Esophagus squamous epithelium (tissue), 5 donors: ENCODE measurements at regions not wholly inside any gene's neighbourhood (a gene's known extent, or its start where the extent isn't known, plus 50 kb on each side); places are given as distances from the start of the nearest gene placed in this dataset.

Experiments used
- DNase-seq: peaks from one replicate; lab custom pipeline; 2025; lab: John Stamatoyannopoulos, UW
- H3K27ac ChIP-seq, 4 donors: fragments of 200-600 bp; sonication (generic); one replicate each; pipeline ENCODE4 v1.5.1; 2016 to 2019; ENCODE audit warnings: mild to moderate bottlenecking in 1 of 4
- H3K27me3 ChIP-seq, 4 donors: fragments of 200-600 bp; sonication (generic); 1 replicate in 3 of 4; 2 replicates in 1 of 4; pipeline versions ENCODE4 v1.5.1 to v1.6.0; 2017 to 2021; ENCODE audit warnings: antibody characterized with exemption in 1 of 4
- H3K36me3 ChIP-seq, 3 donors: fragments of 200-600 bp; sonication (generic); one replicate each; pipeline ENCODE4 v1.5.1; 2016 to 2019
- H3K4me1 ChIP-seq, 3 donors: fragments of 200-600 bp; sonication (generic); one replicate each; pipeline ENCODE4 v1.5.1; 2017 to 2019
- H3K4me3 ChIP-seq, 4 donors: fragments of 200-600 bp; sonication (generic); 1 replicate in 3 of 4; 2 replicates in 1 of 4; pipeline ENCODE4 v1.5.1; 2016 to 2019; ENCODE audit warnings: mild to moderate bottlenecking in 2 of 4, moderate library complexity in 1 of 4
- H3K9me3 ChIP-seq, 3 donors: fragments of 200-600 bp; sonication (generic); one replicate each; pipeline ENCODE4 v1.5.1; 2016 to 2019
- CTCF ChIP-seq, 6 experiments: fragments of 450-650 bp in 4 of 6; fragments of 200-600 bp in 2 of 6; sonication (generic) in 2 of 6; IDR thresholded peaks; one replicate each; pipeline ENCODE4 v1.5.1; 2016 to 2019; ENCODE audit warnings: antibody characterized with exemption in 6 of 6, mild to moderate bottlenecking in 4 of 6, moderate library complexity in 4 of 6
- POLR2A ChIP-seq, 4 donors: fragments of 450-650 bp; IDR thresholded peaks; one replicate each; pipeline ENCODE4 v1.6.1; 2017; ENCODE audit warnings: antibody characterized with exemption in 4 of 4, mild to moderate bottlenecking in 4 of 4, moderate library complexity in 3 of 4
- WGBS, 2 donors: methylation state at CpG; one replicate each; pipeline ENCODE4 v1.1.5; 2018; 5-methylcytosine and 5-hydroxymethylcytosine counted together
- intact Hi-C: fragments of 100-400 bp; cut with DNase I; formaldehyde crosslinking; loops from one replicate; pipeline ENCODE4 v1.15.0; 2022
- donor health status: DM: yes; HTN: yes; CAD: no.

GRCh38 chr12:16939871-16940306 is 333.9 kb upstream of the LMO3 start:
- 25 to 40% methylated on average over 5 of the region's 6 CpGs for WGBS, 2 donors
- Histone ChIP-seq H3K4me1 (no peaks in the 10 kb centered on the region), H3K27me3 (no peaks in the 10 kb centered on the region), H3K4me3 (no peak overlapping the region), H3K9me3 (peaks cover 0 to 16% (median 8%) of the 10 kb centered on the region in 3 donors), H3K36me3 (no peaks in the 10 kb centered on the region), H3K27ac (no peak overlapping the region)
- intact Hi-C loops = no loop called here
- TF ChIP-seq CTCF (IDR thresholded peaks at IDR 0.05) (peak in 5 of 6 experiments; percentile 17 to 84 (median 65)), POLR2A (IDR thresholded peaks at IDR 0.05) (no peak)
- DNase-seq = no peak

- Histone ChIP-seq H3K36me3 (no peaks in the 10 kb centered on the region), H3K4me3 (no peak overlapping the region), H3K4me1 (no peaks in the 10 kb centered on the region), H3K27ac (no peak overlapping the region), H3K27me3 (no peaks in the 10 kb centered on the region), H3K9me3 (peaks cover 0 to 14% (median 13%) of the 10 kb centered on the region in 3 donors)
- intact Hi-C loops = no loop called here
- no peak for TF ChIP-seq CTCF (IDR thresholded peaks at IDR 0.05)
- DNase-seq = no peak
- 51 to 65% methylated on average over 2 of the region's 2 CpGs for WGBS, 2 donors
Observed at GRCh38 chr12:16927259-16927658, 321.3 kb upstream of the LMO3 start.

GRCh38 chr12:16920451-16920850 is 314.5 kb upstream of the LMO3 start:
- Histone ChIP-seq H3K4me3 (no peak overlapping the region), H3K36me3 (no peaks in the 10 kb centered on the region), H3K27ac (no peak overlapping the region), H3K4me1 (no peaks in the 10 kb centered on the region), H3K27me3 (no peaks in the 10 kb centered on the region), H3K9me3 (peaks cover 0 to 5% (median 0%) of the 10 kb centered on the region in 3 donors)
- TF ChIP-seq CTCF (IDR thresholded peaks at IDR 0.05) (no peak), POLR2A (IDR thresholded peaks at IDR 0.05) (no peak)
- no peak for DNase-seq
- intact Hi-C loops = no loop called here
- WGBS, 2 donors = 68 to 70% methylated on average over 1 of the region's 1 CpG

GRCh38 chr12:16919551-16919950 is 313.6 kb upstream of the LMO3 start:
- intact Hi-C loops = no loop called here
- no peaks in the 10 kb centered on the region for H3K27me3 ChIP-seq
- H3K9me3 ChIP-seq = peaks cover 0 to 5% (median 0%) of the 10 kb centered on the region in 3 donors
- H3K4me1 ChIP-seq = no peaks in the 10 kb centered on the region
- no peak for TF ChIP-seq POLR2A (IDR thresholded peaks at IDR 0.05)
- no peak for TF ChIP-seq CTCF (IDR thresholded peaks at IDR 0.05)
- no peak overlapping the region for H3K27ac ChIP-seq
- no peak for DNase-seq
- H3K36me3 ChIP-seq = no peaks in the 10 kb centered on the region
- H3K4me3 ChIP-seq = no peak overlapping the region

- H3K4me1 ChIP-seq = no peaks in the 10 kb centered on the region
- H3K9me3 ChIP-seq = peaks cover 0 to 5% (median 0%) of the 10 kb centered on the region in 3 donors
- no peaks in the 10 kb centered on the region for H3K27me3 ChIP-seq
- no peak overlapping the region for H3K27ac ChIP-seq
- no peaks in the 10 kb centered on the region for H3K36me3 ChIP-seq
- WGBS, 2 donors = 23 to 25% methylated on average over 1 of the region's 1 CpG
- no peak overlapping the region for H3K4me3 ChIP-seq
- TF ChIP-seq POLR2A (IDR thresholded peaks at IDR 0.05) = no peak
- TF ChIP-seq CTCF (IDR thresholded peaks at IDR 0.05) = no peak
- DNase-seq = no peak
- intact Hi-C loops = no loop called here
Observed at GRCh38 chr12:16914853-16915252, 308.9 kb upstream of the LMO3 start.
